D721Med (cell line): ENCODE measurements at regions not wholly inside any gene's neighbourhood (a gene's known extent, or its start where the extent isn't known, plus 50 kb on each side); places are given as distances from the start of the nearest gene placed in this dataset.

Source experiments
- DNase-seq: peaks from one replicate; pipeline ENCODE4 v3.0.0; 2011; ENCODE audit warnings: low spot score; ENCODE audit not compliant: insufficient read length
- FAIRE-seq: peaks from 2 replicates; lab custom pipeline; 2011; peaks lifted over from hg19 to GRCh38; lab: Jason Lieb, UNC
- TF ChIP-seq, protein P1 (sequence below): IDR thresholded peaks from 2 replicates; pipeline ENCODE4 v1.5.1; 2012; ENCODE audit warnings: mild to moderate bottlenecking, control low read depth; ENCODE audit not compliant: insufficient read depth; ENCODE audit errors: missing control alignments

DNA sequence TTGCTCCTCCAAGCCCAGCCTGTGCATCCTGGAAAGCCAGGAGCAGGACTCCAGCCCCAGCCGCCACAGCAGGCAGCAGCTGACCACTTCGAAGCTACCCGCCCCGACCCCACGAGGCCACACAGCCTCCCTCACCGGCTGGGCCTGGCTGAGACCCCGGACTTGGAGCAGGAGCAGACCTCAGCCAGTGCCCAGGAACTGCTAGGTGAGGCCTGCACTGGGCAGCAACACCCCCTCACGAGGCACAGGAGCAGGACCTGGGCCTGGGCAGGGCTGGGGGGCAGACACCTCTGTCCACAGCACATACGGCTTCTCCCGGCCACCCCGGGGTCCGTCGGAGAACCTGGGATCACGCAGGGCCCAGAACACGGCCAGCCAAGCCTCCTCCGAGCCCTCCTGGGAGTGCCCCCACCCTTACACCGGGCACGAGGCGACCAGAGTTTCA is 137.4 kb upstream of the C14orf180 start:
- TF ChIP-seq, protein P1, sequence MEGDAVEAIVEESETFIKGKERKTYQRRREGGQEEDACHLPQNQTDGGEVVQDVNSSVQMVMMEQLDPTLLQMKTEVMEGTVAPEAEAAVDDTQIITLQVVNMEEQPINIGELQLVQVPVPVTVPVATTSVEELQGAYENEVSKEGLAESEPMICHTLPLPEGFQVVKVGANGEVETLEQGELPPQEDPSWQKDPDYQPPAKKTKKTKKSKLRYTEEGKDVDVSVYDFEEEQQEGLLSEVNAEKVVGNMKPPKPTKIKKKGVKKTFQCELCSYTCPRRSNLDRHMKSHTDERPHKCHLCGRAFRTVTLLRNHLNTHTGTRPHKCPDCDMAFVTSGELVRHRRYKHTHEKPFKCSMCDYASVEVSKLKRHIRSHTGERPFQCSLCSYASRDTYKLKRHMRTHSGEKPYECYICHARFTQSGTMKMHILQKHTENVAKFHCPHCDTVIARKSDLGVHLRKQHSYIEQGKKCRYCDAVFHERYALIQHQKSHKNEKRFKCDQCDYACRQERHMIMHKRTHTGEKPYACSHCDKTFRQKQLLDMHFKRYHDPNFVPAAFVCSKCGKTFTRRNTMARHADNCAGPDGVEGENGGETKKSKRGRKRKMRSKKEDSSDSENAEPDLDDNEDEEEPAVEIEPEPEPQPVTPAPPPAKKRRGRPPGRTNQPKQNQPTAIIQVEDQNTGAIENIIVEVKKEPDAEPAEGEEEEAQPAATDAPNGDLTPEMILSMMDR = no peak
- DNase-seq (no peak), FAIRE-seq (no peak)

DNA sequence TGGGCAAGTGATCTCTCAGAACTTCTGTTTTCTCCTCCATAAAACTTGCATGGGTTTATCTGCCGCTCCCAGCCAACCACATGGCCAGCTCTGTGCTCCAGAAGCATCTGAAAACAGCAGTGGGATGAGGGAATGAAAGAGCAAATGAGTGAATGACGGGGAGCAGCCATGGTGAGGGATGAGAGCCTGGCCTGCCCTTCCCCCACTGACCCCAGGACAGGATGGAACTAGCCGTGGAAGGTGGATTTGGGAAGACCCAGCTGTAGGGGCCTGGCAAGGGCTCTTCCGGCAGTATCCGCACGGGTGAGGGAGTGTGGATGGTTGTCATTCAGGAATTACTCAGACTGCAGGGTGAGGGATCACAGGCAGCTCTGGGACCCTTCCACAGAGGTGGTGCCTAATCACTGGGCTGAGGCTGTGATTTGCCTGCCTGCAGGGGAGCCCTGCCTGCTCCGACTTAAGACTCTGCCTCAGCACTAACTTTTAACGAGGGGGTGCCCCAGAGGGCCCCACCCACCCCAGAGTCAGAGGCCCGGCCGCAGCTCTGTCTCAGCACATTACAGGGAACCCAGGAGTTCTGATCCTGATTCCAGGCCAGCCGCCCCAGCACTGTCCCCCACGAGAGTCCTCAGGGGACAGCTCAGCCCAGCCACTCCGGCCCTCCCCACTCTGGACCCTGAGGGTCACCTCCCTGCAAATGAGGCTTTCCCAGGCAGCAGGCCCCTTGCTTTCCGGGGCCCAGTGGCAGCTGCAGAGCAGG is 136.8 kb upstream of the C14orf180 start:
- FAIRE-seq = no peak
- DNase-seq = no peak
- TF ChIP-seq, protein P1 = no peak

DNA sequence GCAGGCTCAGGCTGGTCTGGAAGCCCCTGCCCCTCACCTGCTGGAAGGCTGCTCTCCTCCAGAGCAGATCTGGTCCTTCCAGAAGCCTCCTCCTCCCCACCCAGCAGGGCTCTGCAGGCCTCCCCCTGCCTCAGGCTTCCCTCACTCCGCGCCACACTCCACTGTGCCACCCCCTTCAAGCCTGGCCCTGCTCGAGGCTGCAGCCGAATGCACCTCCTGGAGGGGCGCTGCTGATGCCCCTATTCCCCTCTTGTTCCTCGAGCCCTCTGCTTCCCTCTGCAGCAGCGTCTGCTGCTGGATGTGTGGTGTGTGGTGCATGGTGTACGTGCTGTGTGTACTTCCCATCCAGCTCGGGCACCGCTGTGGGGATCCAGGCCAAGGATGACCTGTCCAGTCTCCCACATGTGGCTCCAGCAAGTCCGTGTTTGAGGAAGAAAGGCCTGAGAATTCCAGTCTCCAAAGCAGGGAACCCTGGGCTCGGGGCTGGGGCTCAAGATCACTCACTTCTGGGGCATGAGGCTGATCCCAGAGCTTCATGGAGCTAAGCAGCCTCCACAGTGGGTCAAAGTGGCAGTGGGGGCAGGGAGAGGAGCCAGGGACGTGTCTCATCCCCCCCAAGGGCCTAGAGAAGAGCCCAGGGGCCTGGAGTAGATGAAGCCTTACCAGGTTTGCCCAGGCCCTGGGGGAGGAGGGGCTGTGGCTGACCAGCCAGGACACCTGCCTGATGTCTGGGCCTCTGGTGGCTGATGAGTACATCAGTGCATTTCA is 136.0 kb upstream of the C14orf180 start:
- TF ChIP-seq, protein P1 = no peak
- FAIRE-seq (no peak), DNase-seq (no peak)

DNA sequence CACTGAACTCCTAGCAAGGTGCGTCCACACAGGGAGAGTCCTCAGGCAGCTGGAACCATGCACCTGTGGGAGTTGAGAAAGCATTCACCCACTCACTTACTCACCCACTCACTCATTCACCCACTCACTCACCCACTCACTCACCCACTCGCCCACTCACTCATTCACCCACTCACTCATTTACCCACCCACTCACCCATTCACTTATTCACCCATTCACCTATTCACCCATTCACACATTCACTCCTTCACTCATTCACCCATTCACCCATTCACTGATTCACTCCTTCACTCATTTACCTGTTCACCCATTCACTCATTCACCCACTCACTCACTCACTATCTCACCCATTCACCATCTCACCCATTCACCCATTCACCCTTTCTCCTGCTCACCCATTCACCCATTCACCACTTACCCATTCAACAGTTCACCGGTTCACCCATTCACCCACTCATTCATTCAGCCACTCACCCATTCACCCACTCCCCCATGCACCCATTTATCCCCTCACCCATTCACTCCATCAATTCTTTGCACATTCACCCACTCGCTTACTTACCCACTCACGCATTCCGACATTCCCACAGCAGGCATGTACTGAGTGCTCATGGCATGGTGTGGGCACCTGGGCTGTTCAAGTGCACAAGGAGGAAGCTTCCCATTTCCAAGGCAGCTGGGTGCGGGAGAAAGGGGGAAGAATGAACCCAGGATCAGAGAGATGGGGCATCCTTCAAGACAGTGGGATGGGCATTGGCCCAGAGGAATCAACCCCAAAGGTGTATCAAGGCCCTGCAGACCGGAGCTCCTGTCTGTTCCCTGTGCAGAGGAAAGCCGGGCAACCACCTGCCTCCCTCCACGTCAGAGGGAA is 135.2 kb upstream of the C14orf180 start:
- TF ChIP-seq, protein P1 = no peak
- no peak for FAIRE-seq
- DNase-seq = no peak

DNA sequence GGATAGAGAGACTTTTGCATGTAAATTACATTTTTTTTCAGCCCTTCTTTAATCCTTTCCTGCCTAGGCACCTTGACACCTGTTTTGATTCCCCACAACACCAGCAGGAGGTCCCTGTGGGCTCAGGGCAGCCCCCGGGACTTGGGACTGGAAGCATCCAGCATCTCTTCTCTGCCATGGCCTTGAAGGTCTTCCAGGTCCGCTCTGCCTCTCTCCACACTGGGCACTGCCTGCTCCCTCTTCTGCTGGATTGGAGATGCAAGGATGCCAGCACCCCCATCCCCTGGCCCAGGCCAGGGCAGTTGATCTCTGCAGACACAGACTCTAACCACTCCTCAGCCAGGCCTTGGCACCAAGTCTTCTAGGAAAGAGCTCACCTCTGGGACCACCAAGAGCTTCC is 134.5 kb upstream of the C14orf180 start:
- DNase-seq (no peak), FAIRE-seq (no peak)
- TF ChIP-seq, protein P1 = no peak

DNA sequence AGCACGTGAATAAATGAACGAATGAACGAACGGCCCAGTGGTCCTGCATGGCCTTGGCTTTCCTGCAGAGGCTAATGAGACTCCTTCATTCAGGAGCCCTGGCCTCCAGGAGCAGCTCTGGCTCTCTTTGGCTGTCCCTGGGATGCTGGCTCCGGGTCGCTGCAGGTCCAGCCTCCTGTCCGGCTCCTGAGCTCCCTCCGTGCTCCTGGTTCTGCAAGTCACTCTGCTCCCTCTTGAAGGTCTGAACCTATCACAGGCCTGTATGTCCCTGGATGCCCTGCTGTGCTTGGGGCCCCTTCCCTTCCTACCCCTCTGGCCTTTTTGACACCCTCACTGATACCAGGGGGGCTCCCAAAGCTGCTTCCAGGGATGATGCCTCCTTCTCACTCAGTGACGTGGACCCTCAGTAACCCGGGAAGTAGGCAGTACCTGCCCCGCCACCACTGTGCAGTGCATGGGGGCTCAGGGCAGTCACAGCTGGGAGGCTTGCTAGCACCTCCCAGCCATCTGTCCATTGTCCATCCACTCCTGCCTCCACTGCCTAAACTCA is 133.7 kb upstream of the C14orf180 start:
- DNase-seq (no peak), FAIRE-seq (no peak)
- TF ChIP-seq, protein P1 = no peak
